ENCODE measurements at regions not wholly inside any gene's neighbourhood (a gene's known extent, or its start where the extent isn't known, plus 50 kb on each side); places are given as distances from the start of the nearest gene placed in this dataset.

- TF ChIP-seq POLR2A (IDR thresholded peaks at IDR 0.05) (no peak), CTCF (IDR thresholded peaks at IDR 0.05 in 8 of 11, conservative IDR thresholded peaks at IDR 0.05 in 3 of 11) (no peak), POLR2AphosphoS5 (IDR thresholded peaks at IDR 0.05) (no peak)
Measured at GRCh38 chr9:87180841-87181240, 233.5 kb upstream of the GAS1 start.
